ENCODE measurements at regions not wholly inside any gene's neighbourhood (a gene's known extent, or its start where the extent isn't known, plus 50 kb on each side); places are given as distances from the start of the nearest gene placed in this dataset.

DNA sequence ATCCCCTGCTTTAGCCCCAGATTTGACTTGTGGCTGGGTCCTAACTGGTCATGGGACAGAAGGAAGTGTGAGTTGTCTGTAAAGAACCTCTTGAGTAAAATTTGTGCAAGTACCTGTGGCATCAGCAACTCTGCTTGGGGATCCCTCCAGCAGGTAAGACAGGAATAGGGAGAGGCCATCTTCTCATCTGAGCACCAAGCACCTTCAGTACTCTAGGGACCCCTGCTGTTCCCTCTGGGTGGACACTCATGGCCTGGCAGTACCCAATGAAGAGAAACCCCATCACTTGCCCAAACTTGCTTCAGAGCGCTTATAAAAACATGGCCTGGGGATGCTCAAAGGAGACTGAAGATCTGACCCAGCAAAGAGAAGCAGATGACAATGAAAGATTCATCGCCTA lies 297.8 kb downstream of the SP3 start:
- TF ChIP-seq POLR2A (IDR thresholded peaks at IDR 0.05; ENCODE audit: extremely low read depth, insufficient read length) (no peak), CTCF (IDR thresholded peaks at IDR 0.05; ENCODE audit: low read depth, low read length) (no peak), MYC (IDR thresholded peaks at IDR 0.05; ENCODE audit: low read depth, low read length) (no peak)
- TF ChIP-seq, protein P1, sequence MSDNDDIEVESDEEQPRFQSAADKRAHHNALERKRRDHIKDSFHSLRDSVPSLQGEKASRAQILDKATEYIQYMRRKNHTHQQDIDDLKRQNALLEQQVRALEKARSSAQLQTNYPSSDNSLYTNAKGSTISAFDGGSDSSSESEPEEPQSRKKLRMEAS (IDR thresholded peaks at IDR 0.05; ENCODE audit: low read depth, low read length): no peak
- no peak for DNase-seq (ENCODE audit: low read depth)
- no peak overlapping the region for H3K4me3 ChIP-seq (ENCODE audit: low read depth, low read length)

DNA sequence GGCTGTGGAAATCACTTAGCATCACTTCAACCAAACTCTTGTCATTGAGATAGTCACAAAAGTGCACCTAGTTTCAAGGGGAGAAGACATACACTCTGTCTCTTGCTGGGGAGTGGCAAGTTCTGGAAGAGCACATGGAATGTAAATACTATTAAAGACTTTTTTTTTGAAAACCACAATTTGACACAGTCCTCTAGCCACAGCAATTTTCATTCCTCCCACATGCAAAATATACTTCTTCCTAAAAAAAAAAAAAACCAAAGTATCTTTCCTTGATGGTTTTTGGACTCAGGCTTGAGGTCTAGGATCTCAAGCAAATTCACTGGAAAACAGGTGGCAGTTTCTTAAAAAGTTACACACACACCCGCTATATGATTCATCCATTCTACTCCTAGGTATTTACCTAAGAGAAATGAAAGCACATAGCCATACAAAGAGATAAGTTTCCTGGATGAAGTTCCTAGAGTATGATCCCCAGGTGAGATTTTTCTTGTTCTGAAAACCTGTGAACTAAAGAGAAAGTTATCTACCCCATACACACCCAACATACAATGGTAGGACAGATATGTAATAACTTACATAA lies 295.8 kb downstream of the SP3 start:
- no peak for DNase-seq (ENCODE audit: low read depth)
- H3K4me3 ChIP-seq (ENCODE audit: low read depth, low read length): no peak overlapping the region
- TF ChIP-seq CTCF (IDR thresholded peaks at IDR 0.05; ENCODE audit: low read depth, low read length) (no peak), MYC (IDR thresholded peaks at IDR 0.05; ENCODE audit: low read depth, low read length) (no peak), POLR2A (IDR thresholded peaks at IDR 0.05; ENCODE audit: extremely low read depth, insufficient read length) (no peak)
- TF ChIP-seq, protein P1 (IDR thresholded peaks at IDR 0.05; ENCODE audit: low read depth, low read length): no peak

GRCh38 chr2:173669888-173670287 lies 295.3 kb downstream of the SP3 start:
- no peak for DNase-seq (ENCODE audit: low read depth)
- H3K4me3 ChIP-seq (ENCODE audit: low read depth, low read length): no peak overlapping the region
- TF ChIP-seq CTCF (IDR thresholded peaks at IDR 0.05; ENCODE audit: low read depth, low read length): no peak
- no peak for TF ChIP-seq MYC (IDR thresholded peaks at IDR 0.05; ENCODE audit: low read depth, low read length)
- TF ChIP-seq, protein P1 (IDR thresholded peaks at IDR 0.05; ENCODE audit: low read depth, low read length): no peak
- TF ChIP-seq POLR2A (IDR thresholded peaks at IDR 0.05; ENCODE audit: extremely low read depth, insufficient read length): no peak

- TF ChIP-seq, protein P1 (IDR thresholded peaks at IDR 0.05; ENCODE audit: low read depth, low read length): no peak
- TF ChIP-seq CTCF (IDR thresholded peaks at IDR 0.05; ENCODE audit: low read depth, low read length): no peak
- TF ChIP-seq POLR2A (IDR thresholded peaks at IDR 0.05; ENCODE audit: extremely low read depth, insufficient read length): no peak
- TF ChIP-seq MYC (IDR thresholded peaks at IDR 0.05; ENCODE audit: low read depth, low read length): no peak
- no peak for DNase-seq (ENCODE audit: low read depth)
- H3K4me3 ChIP-seq (ENCODE audit: low read depth, low read length): no peak overlapping the region
Observed at GRCh38 chr2:173672573-173673340, 292.4 kb downstream of the SP3 start.

- TF ChIP-seq POLR2A (IDR thresholded peaks at IDR 0.05; ENCODE audit: extremely low read depth, insufficient read length) (no peak), MYC (IDR thresholded peaks at IDR 0.05; ENCODE audit: low read depth, low read length) (no peak), CTCF (IDR thresholded peaks at IDR 0.05; ENCODE audit: low read depth, low read length) (no peak)
- TF ChIP-seq, protein P1 (IDR thresholded peaks at IDR 0.05; ENCODE audit: low read depth, low read length): no peak
- no peak overlapping the region for H3K4me3 ChIP-seq (ENCODE audit: low read depth, low read length)
- DNase-seq (ENCODE audit: low read depth): no peak
Observed at GRCh38 chr2:173673640-173674039, 291.5 kb downstream of the SP3 start.

Data from NB4 (cell line).